ENCODE measurements at regions not wholly inside any gene's neighbourhood (a gene's known extent, or its start where the extent isn't known, plus 50 kb on each side); places are given as distances from the start of the nearest gene placed in this dataset.

DNA sequence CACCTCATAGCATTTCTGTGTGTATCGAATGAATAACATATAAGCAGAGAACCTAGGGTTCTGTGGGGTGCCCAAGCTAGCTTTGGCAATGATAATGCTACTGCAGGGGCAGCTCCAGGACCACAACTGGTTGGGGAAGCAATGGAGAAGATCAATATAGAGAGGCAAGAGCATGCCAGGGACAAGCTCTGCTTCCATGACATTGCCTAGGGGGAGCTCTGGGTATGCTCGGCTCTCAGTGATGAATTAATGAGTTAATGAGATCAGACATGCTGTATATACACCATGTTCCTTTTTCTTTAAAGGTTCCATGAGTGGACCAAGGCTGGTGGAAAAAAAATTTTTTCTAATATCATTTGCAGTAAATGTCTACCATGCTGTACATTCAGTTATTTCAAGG is 618.4 kb downstream of the BCL11A start:
- TF ChIP-seq, protein P1, sequence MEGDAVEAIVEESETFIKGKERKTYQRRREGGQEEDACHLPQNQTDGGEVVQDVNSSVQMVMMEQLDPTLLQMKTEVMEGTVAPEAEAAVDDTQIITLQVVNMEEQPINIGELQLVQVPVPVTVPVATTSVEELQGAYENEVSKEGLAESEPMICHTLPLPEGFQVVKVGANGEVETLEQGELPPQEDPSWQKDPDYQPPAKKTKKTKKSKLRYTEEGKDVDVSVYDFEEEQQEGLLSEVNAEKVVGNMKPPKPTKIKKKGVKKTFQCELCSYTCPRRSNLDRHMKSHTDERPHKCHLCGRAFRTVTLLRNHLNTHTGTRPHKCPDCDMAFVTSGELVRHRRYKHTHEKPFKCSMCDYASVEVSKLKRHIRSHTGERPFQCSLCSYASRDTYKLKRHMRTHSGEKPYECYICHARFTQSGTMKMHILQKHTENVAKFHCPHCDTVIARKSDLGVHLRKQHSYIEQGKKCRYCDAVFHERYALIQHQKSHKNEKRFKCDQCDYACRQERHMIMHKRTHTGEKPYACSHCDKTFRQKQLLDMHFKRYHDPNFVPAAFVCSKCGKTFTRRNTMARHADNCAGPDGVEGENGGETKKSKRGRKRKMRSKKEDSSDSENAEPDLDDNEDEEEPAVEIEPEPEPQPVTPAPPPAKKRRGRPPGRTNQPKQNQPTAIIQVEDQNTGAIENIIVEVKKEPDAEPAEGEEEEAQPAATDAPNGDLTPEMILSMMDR (IDR thresholded peaks at IDR 0.05), result no peak
- TF ChIP-seq, protein P2, sequence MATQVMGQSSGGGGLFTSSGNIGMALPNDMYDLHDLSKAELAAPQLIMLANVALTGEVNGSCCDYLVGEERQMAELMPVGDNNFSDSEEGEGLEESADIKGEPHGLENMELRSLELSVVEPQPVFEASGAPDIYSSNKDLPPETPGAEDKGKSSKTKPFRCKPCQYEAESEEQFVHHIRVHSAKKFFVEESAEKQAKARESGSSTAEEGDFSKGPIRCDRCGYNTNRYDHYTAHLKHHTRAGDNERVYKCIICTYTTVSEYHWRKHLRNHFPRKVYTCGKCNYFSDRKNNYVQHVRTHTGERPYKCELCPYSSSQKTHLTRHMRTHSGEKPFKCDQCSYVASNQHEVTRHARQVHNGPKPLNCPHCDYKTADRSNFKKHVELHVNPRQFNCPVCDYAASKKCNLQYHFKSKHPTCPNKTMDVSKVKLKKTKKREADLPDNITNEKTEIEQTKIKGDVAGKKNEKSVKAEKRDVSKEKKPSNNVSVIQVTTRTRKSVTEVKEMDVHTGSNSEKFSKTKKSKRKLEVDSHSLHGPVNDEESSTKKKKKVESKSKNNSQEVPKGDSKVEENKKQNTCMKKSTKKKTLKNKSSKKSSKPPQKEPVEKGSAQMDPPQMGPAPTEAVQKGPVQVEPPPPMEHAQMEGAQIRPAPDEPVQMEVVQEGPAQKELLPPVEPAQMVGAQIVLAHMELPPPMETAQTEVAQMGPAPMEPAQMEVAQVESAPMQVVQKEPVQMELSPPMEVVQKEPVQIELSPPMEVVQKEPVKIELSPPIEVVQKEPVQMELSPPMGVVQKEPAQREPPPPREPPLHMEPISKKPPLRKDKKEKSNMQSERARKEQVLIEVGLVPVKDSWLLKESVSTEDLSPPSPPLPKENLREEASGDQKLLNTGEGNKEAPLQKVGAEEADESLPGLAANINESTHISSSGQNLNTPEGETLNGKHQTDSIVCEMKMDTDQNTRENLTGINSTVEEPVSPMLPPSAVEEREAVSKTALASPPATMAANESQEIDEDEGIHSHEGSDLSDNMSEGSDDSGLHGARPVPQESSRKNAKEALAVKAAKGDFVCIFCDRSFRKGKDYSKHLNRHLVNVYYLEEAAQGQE (IDR thresholded peaks at IDR 0.05; ENCODE audit: insufficient read depth in 1 of 2, low read depth in 2 of 2, low read length in 1 of 2), result no peak
- TF ChIP-seq POLR2AphosphoS5 (IDR thresholded peaks at IDR 0.05; ENCODE audit: low read depth, low read length) (no peak), TCF7L2 (IDR thresholded peaks at IDR 0.05; ENCODE audit: low read depth, low read length) (no peak), SIN3A (IDR thresholded peaks at IDR 0.05; ENCODE audit: borderline replicate concordance, insufficient read depth, low read depth, low read length) (no peak)
